KMS-11 (cell line): ENCODE measurements at regions not wholly inside any gene's neighbourhood (a gene's known extent, or its start where the extent isn't known, plus 50 kb on each side); places are given as distances from the start of the nearest gene placed in this dataset.
"Not testable (repeated sequence)": the region's sequence is repeated elsewhere in the genome, so short reads cannot be mapped to it uniquely, and the experiment has no call there.

Experiments used
- H2AFZ ChIP-seq: fragments of 200-600 bp; sonication (generic); 2 replicates; pipeline ENCODE4 v1.6.1; 2016; ENCODE audit warnings: antibody characterized with exemption, mixed run types, low read depth
- H3K27ac ChIP-seq: fragments of 200-600 bp; sonication (generic); 2 replicates; pipeline ENCODE4 v1.6.1; 2016; ENCODE audit warnings: mild to moderate bottlenecking, mixed run types
- H3K27me3 ChIP-seq: fragments of 200-600 bp; sonication (generic); 2 replicates; pipeline ENCODE4 v1.6.1; 2017; ENCODE audit warnings: mild to moderate bottlenecking, low read depth, mixed run types, moderate library complexity; ENCODE audit not compliant: insufficient read depth
- H3K36me3 ChIP-seq: fragments of 200-600 bp; sonication (generic); 2 replicates; pipeline ENCODE4 v1.6.1; 2017; ENCODE audit warnings: mild to moderate bottlenecking, mixed run types; ENCODE audit not compliant: insufficient read depth
- H3K4me1 ChIP-seq: fragments of 200-600 bp; sonication (generic); 2 replicates; pipeline ENCODE4 v1.6.1; 2016; ENCODE audit warnings: mild to moderate bottlenecking, low read depth, mixed run types; ENCODE audit not compliant: poor library complexity, severe bottlenecking
- H3K4me2 ChIP-seq: fragments of 200-600 bp; sonication (generic); 2 replicates; pipeline ENCODE4 v1.7.0; 2016; ENCODE audit warnings: mild to moderate bottlenecking, mixed run types
- H3K4me3 ChIP-seq: fragments of 200-600 bp; sonication (generic); IDR thresholded peaks from 2 replicates; pipeline ENCODE4 v1.6.1; 2017; ENCODE audit warnings: low read depth, low read length, mixed read lengths; ENCODE audit not compliant: insufficient read depth
- H3K79me2 ChIP-seq: fragments of 200-600 bp; sonication (generic); 2 replicates; pipeline ENCODE4 v1.6.1; 2016; ENCODE audit warnings: low read depth, mixed run types; ENCODE audit not compliant: insufficient read depth
- H3K9ac ChIP-seq: fragments of 200-600 bp; sonication (generic); 2 replicates; pipeline ENCODE4 v1.6.1; 2016; ENCODE audit warnings: mild to moderate bottlenecking, mixed run types
- H4K20me1 ChIP-seq: fragments of 200-600 bp; sonication (generic); 2 replicates; pipeline ENCODE4 v1.6.1; 2016; ENCODE audit warnings: mild to moderate bottlenecking, mixed run types; ENCODE audit not compliant: insufficient read depth
- CTCF ChIP-seq: fragments of 200-600 bp; sonication (generic); conservative IDR thresholded peaks from 2 replicates; pipeline ENCODE4 v1.6.1; 2017; ENCODE audit warnings: low read depth, mild to moderate bottlenecking, antibody characterized with exemption, low read length, moderate library complexity, mixed read lengths

- H3K4me3 ChIP-seq: no peak overlapping the region
- H3K4me2 ChIP-seq: no peak overlapping the region
- TF ChIP-seq CTCF: no peak
- no peaks in the 10 kb centered on the region for H4K20me1 ChIP-seq
- no peaks in the 10 kb centered on the region for H3K79me2 ChIP-seq
- no peak overlapping the region for H2AFZ ChIP-seq
- no peak overlapping the region for H3K9ac ChIP-seq
- no peaks in the 10 kb centered on the region for H3K27me3 ChIP-seq
- H3K36me3 ChIP-seq: no peaks in the 10 kb centered on the region; the same call in 1 of the 2 replicates
- H3K4me1 ChIP-seq: no peaks in the 10 kb centered on the region
- no peak overlapping the region for H3K27ac ChIP-seq
These were observed 359.9 kb upstream of the COX7C start for GRCh38 chr5:86257871-86258270.

- H3K27ac ChIP-seq, H3K9ac ChIP-seq: not testable (repeated sequence)
These were observed 333.1 kb upstream of the COX7C start for GRCh38 chr5:86284400-86285190.

GRCh38 chr5:86287437-86287836 is 330.3 kb upstream of the COX7C start:
- not testable (repeated sequence) for H2AFZ ChIP-seq, H3K4me2 ChIP-seq, H3K9ac ChIP-seq, H4K20me1 ChIP-seq, H3K36me3 ChIP-seq, H3K4me3 ChIP-seq, H3K27me3 ChIP-seq, H3K27ac ChIP-seq, H3K4me1 ChIP-seq, H3K79me2 ChIP-seq

More at GRCh38 chr5:86284400-86285190, 333.1 kb upstream of the COX7C start:
- not testable (repeated sequence) for H3K4me3 ChIP-seq, H3K27me3 ChIP-seq, H3K79me2 ChIP-seq, H4K20me1 ChIP-seq, H2AFZ ChIP-seq, H3K36me3 ChIP-seq, H3K4me2 ChIP-seq, H3K4me1 ChIP-seq

- H3K79me2 ChIP-seq, H3K4me2 ChIP-seq, H3K27ac ChIP-seq, H3K27me3 ChIP-seq, H2AFZ ChIP-seq, H3K4me3 ChIP-seq, H3K4me1 ChIP-seq, H3K9ac ChIP-seq, H3K36me3 ChIP-seq, H4K20me1 ChIP-seq: not testable (repeated sequence)
These were observed 328.0 kb upstream of the COX7C start for GRCh38 chr5:86289786-86290185.

GRCh38 chr5:86292811-86293210 is 324.9 kb upstream of the COX7C start:
- not testable (repeated sequence) for H3K9ac ChIP-seq, H3K4me3 ChIP-seq, H2AFZ ChIP-seq, H3K27ac ChIP-seq, H4K20me1 ChIP-seq, H3K79me2 ChIP-seq, H3K27me3 ChIP-seq, H3K36me3 ChIP-seq, H3K4me2 ChIP-seq, H3K4me1 ChIP-seq

- H3K9ac ChIP-seq, H3K36me3 ChIP-seq, H3K79me2 ChIP-seq, H3K4me1 ChIP-seq, H4K20me1 ChIP-seq, H2AFZ ChIP-seq, H3K4me3 ChIP-seq, H3K27ac ChIP-seq, H3K4me2 ChIP-seq, H3K27me3 ChIP-seq: not testable (repeated sequence)
These were observed 315.1 kb upstream of the COX7C start for GRCh38 chr5:86302643-86303042.

- not testable (repeated sequence) for H3K79me2 ChIP-seq, H3K27ac ChIP-seq, H3K4me1 ChIP-seq, H3K4me3 ChIP-seq, H3K27me3 ChIP-seq, H3K4me2 ChIP-seq, H4K20me1 ChIP-seq, H3K9ac ChIP-seq, H2AFZ ChIP-seq, H3K36me3 ChIP-seq
- TF ChIP-seq CTCF: peak; percentile 61; the same call in 1 of the 2 replicates
These were observed 312.7 kb upstream of the COX7C start for GRCh38 chr5:86305050-86305449.
